Keratinocyte (primary cell): ENCODE measurements at regions not wholly inside any gene's neighbourhood (a gene's known extent, or its start where the extent isn't known, plus 50 kb on each side); places are given as distances from the start of the nearest gene placed in this dataset.
"Not testable (repeated sequence)": the region's sequence is repeated elsewhere in the genome, so short reads cannot be mapped to it uniquely, and the experiment has no call there.

Experiments used
- DNase-seq: peaks from one replicate; pipeline ENCODE4 v3.0.0-alpha.2; 2011; ENCODE audit warnings: low read depth, missing footprints, low spot score
- FAIRE-seq: peaks from 2 replicates; lab custom pipeline; 2011; peaks lifted over from hg19 to GRCh38; lab: Jason Lieb, UNC
- H2AFZ ChIP-seq: 2 replicates; pipeline ENCODE4 v1.6.0; 2012; ENCODE audit warnings: low read length, control low read depth, inconsistent platforms; ENCODE audit not compliant: control insufficient read depth
- H3K27ac ChIP-seq: 2 replicates; pipeline ENCODE4 v1.5.1; 2011; ENCODE audit warnings: low read length; ENCODE audit not compliant: control insufficient read depth, insufficient read depth
- H3K27me3 ChIP-seq: 3 replicates; pipeline ENCODE4 v1.6.0; 2011; ENCODE audit warnings: low read length; ENCODE audit not compliant: control insufficient read depth, insufficient read depth; ENCODE audit errors: extremely low read depth
- H3K36me3 ChIP-seq, 2 experiments: 2 replicates in 1 of 2; 3 replicates in 1 of 2; pipeline ENCODE4 v1.5.1; 2011; ENCODE audit warnings: low read length in 2 of 2, mild to moderate bottlenecking in 1 of 2; ENCODE audit not compliant: control insufficient read depth in 2 of 2, insufficient read depth in 2 of 2; ENCODE audit errors: extremely low read depth in 1 of 2
- H3K4me1 ChIP-seq: 3 replicates; pipeline ENCODE4 v1.5.1; 2011; ENCODE audit warnings: low read length; ENCODE audit not compliant: control insufficient read depth, insufficient read depth; ENCODE audit errors: extremely low read depth
- H3K4me2 ChIP-seq: 3 replicates; pipeline ENCODE4 v1.6.0; 2011; ENCODE audit warnings: low read depth, low read length; ENCODE audit not compliant: control insufficient read depth, insufficient read depth; ENCODE audit errors: extremely low read depth
- H3K4me3 ChIP-seq, 3 experiments: fragments of 200-600 bp in 1 of 3; sonication (generic) in 1 of 3; 2 replicates in 2 of 3; 3 replicates in 1 of 3; pipeline ENCODE4 v1.5.1; 2011 to 2016; ENCODE audit warnings: low read length in 3 of 3, mild to moderate bottlenecking in 3 of 3, control low read depth in 2 of 3, inconsistent platforms in 1 of 3, low read depth in 1 of 3, mixed read lengths in 1 of 3, mixed run types in 1 of 3, moderate library complexity in 1 of 3; ENCODE audit not compliant: control insufficient read depth in 2 of 3, insufficient read depth in 2 of 3; ENCODE audit errors: extremely low read depth in 1 of 3
- H3K79me2 ChIP-seq: 2 replicates; pipeline ENCODE4 v1.6.0; 2012; ENCODE audit warnings: low read length; ENCODE audit not compliant: control insufficient read depth, insufficient read depth
- H3K9ac ChIP-seq: 3 replicates; pipeline ENCODE4 v1.6.0; 2011; ENCODE audit warnings: low read length; ENCODE audit not compliant: control insufficient read depth, insufficient read depth; ENCODE audit errors: extremely low read depth
- H3K9me1 ChIP-seq: 3 replicates; pipeline ENCODE4 v1.6.0; 2011; ENCODE audit warnings: low read length; ENCODE audit not compliant: control insufficient read depth, insufficient read depth; ENCODE audit errors: extremely low read depth
- H3K9me3 ChIP-seq: 2 replicates; pipeline ENCODE4 v1.5.1; 2012; ENCODE audit warnings: low read depth, low read length; ENCODE audit not compliant: control insufficient read depth
- H4K20me1 ChIP-seq: 3 replicates; pipeline ENCODE4 v1.6.0; 2011; ENCODE audit warnings: low read length; ENCODE audit not compliant: control insufficient read depth, insufficient read depth; ENCODE audit errors: extremely low read depth
- EZH2 ChIP-seq: IDR thresholded peaks from one replicate; pipeline ENCODE4 v1.6.1; 2012; ENCODE audit warnings: inconsistent platforms, mild to moderate bottlenecking, low read length, moderate library complexity
- dilution Hi-C: fragments of 300-500 bp; cut with MboI; formaldehyde crosslinking; loops from one replicate; pipeline ENCODE4 v1.7.0; 2020; ENCODE audit warnings: low sequenced_read_pairs; ENCODE audit not compliant: extremely low pct_ligation_motif_present
- TF ChIP-seq, protein P1 (sequence below), 3 experiments: IDR thresholded peaks in 1 of 3; conservative IDR thresholded peaks in 1 of 3; optimal IDR thresholded peaks in 1 of 3; 2 replicates in 2 of 3; 3 replicates in 1 of 3; pipeline versions ENCODE3 to v1.5.1; 2011; ENCODE audit warnings: low read length in 3 of 3, mild to moderate bottlenecking in 3 of 3, moderate library complexity in 2 of 3, control low read depth in 1 of 3, inconsistent platforms in 1 of 3; ENCODE audit not compliant: insufficient read depth in 2 of 3; ENCODE audit errors: extremely low read depth in 1 of 3

DNA sequence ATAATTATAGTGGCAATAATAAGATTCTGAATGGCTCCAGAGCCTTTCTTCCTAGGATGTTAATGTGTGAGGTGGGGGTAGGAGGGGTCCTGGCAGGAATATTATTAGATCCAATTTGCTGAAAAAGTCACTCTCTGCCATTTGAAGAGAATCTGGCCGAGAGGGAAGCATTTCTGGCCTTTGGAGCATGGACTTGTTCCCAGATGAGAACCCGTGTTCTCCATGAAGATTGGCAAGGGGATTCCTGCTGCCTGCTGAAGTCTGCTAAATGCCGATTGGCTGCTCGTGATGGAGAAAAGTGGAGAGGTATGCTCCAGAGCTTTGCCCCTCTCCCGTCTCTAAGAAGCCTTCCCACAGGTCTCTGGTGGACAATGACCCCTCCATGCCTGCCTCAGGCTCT lies 135.6 kb downstream of the TRIM43 start:
- H3K4me3 ChIP-seq, H3K9ac ChIP-seq, H3K79me2 ChIP-seq, H3K9me1 ChIP-seq, H3K27ac ChIP-seq, H4K20me1 ChIP-seq, H2AFZ ChIP-seq, dilution Hi-C loops, H3K4me1 ChIP-seq, H3K27me3 ChIP-seq, DNase-seq, H3K36me3 ChIP-seq, H3K4me2 ChIP-seq, H3K9me3 ChIP-seq, FAIRE-seq: not testable (repeated sequence)

DNA sequence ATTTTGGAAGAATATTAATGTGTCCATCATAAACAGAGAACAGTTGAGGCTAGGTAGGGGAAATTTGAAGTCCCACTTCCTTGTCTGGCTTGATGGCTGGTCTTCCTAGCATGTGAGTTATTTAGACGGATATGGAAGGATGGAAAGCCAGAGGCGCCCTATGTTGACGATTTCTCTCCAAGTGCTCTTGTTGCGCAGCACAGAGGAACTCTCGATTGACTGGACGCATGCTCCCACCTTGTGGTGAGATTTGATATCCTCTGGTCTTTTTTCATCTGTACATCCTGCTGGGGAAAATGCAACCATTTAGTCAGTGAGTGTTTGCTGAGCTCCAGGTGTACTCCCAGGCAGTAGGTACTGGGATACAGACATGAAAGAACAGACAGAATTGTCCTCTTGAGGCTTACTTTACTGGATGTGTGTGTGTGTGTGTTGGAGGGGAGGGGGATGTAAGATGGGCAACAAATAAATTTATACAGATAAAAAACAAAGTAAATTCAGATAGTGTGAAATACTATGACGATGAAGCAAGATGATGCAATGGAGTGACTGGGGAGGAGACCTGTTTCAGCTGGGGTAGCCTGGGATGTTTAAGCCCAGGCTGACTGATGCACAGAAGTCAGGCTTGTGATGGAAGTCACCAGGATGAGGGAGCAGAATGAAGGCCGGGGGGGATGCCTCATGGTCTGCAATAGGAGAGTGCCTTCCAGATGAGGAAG lies 137.2 kb downstream of the TRIM43 start:
- Histone ChIP-seq H3K9me3 (no peaks in the 10 kb centered on the region), H3K27me3 (no peaks in the 10 kb centered on the region), H3K9ac (no peak overlapping the region), H3K9me1 (no peaks in the 10 kb centered on the region), H2AFZ (peak overlapping the region; percentile 41), H3K27ac (no peak overlapping the region), H3K79me2 (no peaks in the 10 kb centered on the region), H3K4me2 (no peak overlapping the region), H3K36me3 (no peaks in the 10 kb centered on the region), H3K4me3 (no peak overlapping the region), H3K4me1 (no peaks in the 10 kb centered on the region), H4K20me1 (no peaks in the 10 kb centered on the region)
- dilution Hi-C loops, result no loop called here
- FAIRE-seq, result peak; percentile 98
- TF ChIP-seq, protein P1, sequence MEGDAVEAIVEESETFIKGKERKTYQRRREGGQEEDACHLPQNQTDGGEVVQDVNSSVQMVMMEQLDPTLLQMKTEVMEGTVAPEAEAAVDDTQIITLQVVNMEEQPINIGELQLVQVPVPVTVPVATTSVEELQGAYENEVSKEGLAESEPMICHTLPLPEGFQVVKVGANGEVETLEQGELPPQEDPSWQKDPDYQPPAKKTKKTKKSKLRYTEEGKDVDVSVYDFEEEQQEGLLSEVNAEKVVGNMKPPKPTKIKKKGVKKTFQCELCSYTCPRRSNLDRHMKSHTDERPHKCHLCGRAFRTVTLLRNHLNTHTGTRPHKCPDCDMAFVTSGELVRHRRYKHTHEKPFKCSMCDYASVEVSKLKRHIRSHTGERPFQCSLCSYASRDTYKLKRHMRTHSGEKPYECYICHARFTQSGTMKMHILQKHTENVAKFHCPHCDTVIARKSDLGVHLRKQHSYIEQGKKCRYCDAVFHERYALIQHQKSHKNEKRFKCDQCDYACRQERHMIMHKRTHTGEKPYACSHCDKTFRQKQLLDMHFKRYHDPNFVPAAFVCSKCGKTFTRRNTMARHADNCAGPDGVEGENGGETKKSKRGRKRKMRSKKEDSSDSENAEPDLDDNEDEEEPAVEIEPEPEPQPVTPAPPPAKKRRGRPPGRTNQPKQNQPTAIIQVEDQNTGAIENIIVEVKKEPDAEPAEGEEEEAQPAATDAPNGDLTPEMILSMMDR (optimal IDR thresholded peaks at IDR 0.05 in 1 of 3, IDR thresholded peaks at IDR 0.05 in 1 of 3, conservative IDR thresholded peaks at IDR 0.05 in 1 of 3; ENCODE audit: extremely low read depth in 1 of 3, insufficient read depth in 2 of 3, low read length in 3 of 3), result peak; percentile 40 to 54 (median 49)
- no peak for TF ChIP-seq EZH2
- DNase-seq, result peak; percentile 61

DNA sequence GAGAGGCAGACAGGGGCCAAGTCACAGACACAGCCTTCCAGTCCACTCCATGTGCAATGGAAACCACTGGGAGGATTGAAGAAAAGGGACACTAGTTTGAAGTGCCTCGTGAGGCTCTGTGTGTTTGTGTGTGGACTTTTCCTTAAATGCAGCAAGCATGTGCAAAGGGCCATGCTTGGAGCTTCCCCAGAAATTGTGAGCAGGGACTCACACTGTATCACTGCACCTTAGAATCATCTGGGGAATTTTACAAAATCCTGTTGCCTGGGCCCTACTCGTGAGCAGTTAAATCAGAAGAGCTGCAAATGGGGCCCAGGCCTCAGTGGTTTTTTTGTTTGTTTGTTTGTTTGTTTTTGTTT lies 137.8 kb downstream of the TRIM43 start:
- no peaks in the 10 kb centered on the region for H3K27me3 ChIP-seq
- no peaks in the 10 kb centered on the region for H3K9me1 ChIP-seq
- H3K36me3 ChIP-seq, result no peaks in the 10 kb centered on the region
- H3K79me2 ChIP-seq, result no peaks in the 10 kb centered on the region
- no peaks in the 10 kb centered on the region for H3K4me1 ChIP-seq
- H3K9me3 ChIP-seq, result no peaks in the 10 kb centered on the region
- H3K4me2 ChIP-seq, result no peak overlapping the region
- DNase-seq (no peak), FAIRE-seq (no peak)
- H2AFZ ChIP-seq, result no peak overlapping the region
- dilution Hi-C loops, result no loop called here
- no peak overlapping the region for H3K9ac ChIP-seq
- TF ChIP-seq, protein P1 (optimal IDR thresholded peaks at IDR 0.05 in 1 of 3, IDR thresholded peaks at IDR 0.05 in 1 of 3, conservative IDR thresholded peaks at IDR 0.05 in 1 of 3; ENCODE audit: extremely low read depth in 1 of 3, insufficient read depth in 2 of 3, low read length in 3 of 3), result no peak
- TF ChIP-seq EZH2, result no peak
- no peak overlapping the region for H3K27ac ChIP-seq
- no peaks in the 10 kb centered on the region for H4K20me1 ChIP-seq
- H3K4me3 ChIP-seq, result no peak overlapping the region
